ENCODE measurements at regions not wholly inside any gene's neighbourhood (a gene's known extent, or its start where the extent isn't known, plus 50 kb on each side); places are given as distances from the start of the nearest gene placed in this dataset.

DNA sequence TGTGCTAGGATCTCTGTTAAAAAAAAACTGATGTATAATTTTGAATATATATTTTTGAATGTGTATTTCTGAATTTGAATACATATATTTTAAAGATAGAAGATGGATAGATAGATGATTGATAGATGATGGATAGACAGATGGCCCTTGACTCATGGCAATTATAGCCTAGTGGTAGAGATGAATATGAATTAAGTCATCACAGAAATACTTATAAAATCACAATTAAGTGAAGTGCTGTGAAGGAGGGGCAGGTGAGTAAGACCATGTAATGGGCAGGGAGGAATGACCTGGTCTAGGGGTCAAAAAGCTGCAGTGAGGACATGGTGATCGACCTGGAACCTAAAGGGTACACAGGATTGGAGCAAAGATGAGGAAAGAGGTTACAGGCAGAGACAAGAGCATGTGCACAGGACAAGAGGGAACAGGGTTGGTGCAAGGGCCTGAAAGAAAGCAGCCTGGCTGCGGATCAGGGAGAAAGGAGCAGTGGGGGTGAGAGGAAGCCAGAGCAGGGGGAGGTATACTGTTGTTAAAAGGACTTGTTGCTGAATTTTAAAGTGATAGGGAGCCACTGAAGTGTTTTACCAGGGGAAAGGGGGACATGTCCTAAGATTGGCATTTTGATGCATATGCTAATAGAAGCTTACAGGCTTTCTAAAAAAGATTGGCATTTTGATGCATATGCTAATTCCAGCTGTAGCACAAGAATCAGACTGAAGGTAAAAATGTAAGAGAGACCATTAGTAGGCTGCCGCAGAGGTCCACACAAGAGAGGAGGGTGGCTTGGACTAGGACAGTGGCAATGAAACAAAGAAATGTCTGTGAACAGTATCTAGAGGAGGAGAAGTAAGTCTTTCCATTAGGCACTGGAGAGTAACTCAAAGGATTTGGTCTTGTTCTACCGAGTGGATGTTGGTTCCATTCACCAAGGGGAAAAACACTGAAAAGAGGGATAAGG, 527.8 kb downstream of the AGTPBP1 start:
- POLR2A ChIA-PET = no interaction called here
- H2AFZ ChIP-seq (ENCODE audit: low read depth, low read length) = no peak overlapping the region
- no peak overlapping the region for H3K4me3 ChIP-seq
- in situ Hi-C loops (cut with MboI) = no loop called here
- no peaks in the 10 kb centered on the region for H4K20me1 ChIP-seq (replicated peaks; ENCODE audit: control insufficient read depth, insufficient read depth, low read length)
- CTCF ChIA-PET (ENCODE audit: low intra/inter-chr PET ratio) = no interaction called here
- ATAC-seq = no peak
- H3K9ac ChIP-seq (ENCODE audit: insufficient read depth in 1 of 2, low read depth in 2 of 2, low read length in 2 of 2) = no peak overlapping the region
- H3K9me1 ChIP-seq (ENCODE audit: control insufficient read depth, insufficient read depth, low read length) = no peaks in the 10 kb centered on the region
- BruUV-seq (replicated peaks) = no TSS peak
- no peaks in the 10 kb centered on the region for H3K27me3 ChIP-seq (ENCODE audit: control insufficient read depth in 2 of 2, insufficient read depth in 2 of 2, low read length in 2 of 2)
- WGBS (ENCODE audit: insufficient coverage, low coverage, missing lambda C conversion rate) = 0% methylated on average over 4 of the region's 4 CpGs
- H3K36me3 ChIP-seq (ENCODE audit: control insufficient read depth, insufficient read depth, low read length) = no peaks in the 10 kb centered on the region
- intact Hi-C loops (cut with micrococcal nuclease) = no loop called here
- H3K4me1 ChIP-seq (replicated peaks in 1 of 2; ENCODE audit: control insufficient read depth in 2 of 2, insufficient read depth in 2 of 2, low read length in 2 of 2) = no peaks in the 10 kb centered on the region
- H3K79me2 ChIP-seq (ENCODE audit: control insufficient read depth, insufficient read depth, low read length) = no peaks in the 10 kb centered on the region
- H3K9me3 ChIP-seq (replicated peaks; ENCODE audit: control insufficient read depth, insufficient read depth, low read depth, low read length) = no peaks in the 10 kb centered on the region
- H3K4me2 ChIP-seq (ENCODE audit: insufficient read depth, low read length) = no peak overlapping the region
- DNase-seq (ENCODE audit: extremely low read depth in 1 of 4, low spot score in 3 of 4) = no peak
- no peak for FAIRE-seq
- no peak overlapping the region for H3K27ac ChIP-seq (ENCODE audit: extremely low read depth, low read depth, low read length)
- TF ChIP-seq SAFB2 (IDR thresholded peaks at IDR 0.05; ENCODE audit: borderline replicate concordance, low read depth, low read length, severe bottlenecking) (no peak), BMI1 (IDR thresholded peaks at IDR 0.05; ENCODE audit: low read length) (no peak), ZFP91 (CRISPR knock-in tag; IDR thresholded peaks at IDR 0.05) (no peak), MYC (IDR thresholded peaks at IDR 0.05; ENCODE audit: low read depth, low read length) (no peak), MYC (CRISPR knock-in tag; IDR thresholded peaks at IDR 0.05; ENCODE audit: borderline replicate concordance, low read depth) (no peak), TOE1 (IDR thresholded peaks at IDR 0.05; ENCODE audit: borderline replicate concordance) (no peak), TOE1 (CRISPR knock-in tag; IDR thresholded peaks at IDR 0.05; ENCODE audit: borderline replicate concordance, low read depth) (no peak), FOS (IDR thresholded peaks at IDR 0.05; ENCODE audit: extremely low read depth, insufficient read length) (no peak), BHLHE40 (IDR thresholded peaks at IDR 0.05; ENCODE audit: low read length) (no peak), ZNF512 (tag; IDR thresholded peaks at IDR 0.05) (no peak), HLTF (IDR thresholded peaks at IDR 0.05) (no peak), NKRF (IDR thresholded peaks at IDR 0.05; ENCODE audit: borderline replicate concordance) (no peak), ZC3H11A (IDR thresholded peaks at IDR 0.05; ENCODE audit: low read depth, low read length) (no peak)
- TF ChIP-seq, protein P1, sequence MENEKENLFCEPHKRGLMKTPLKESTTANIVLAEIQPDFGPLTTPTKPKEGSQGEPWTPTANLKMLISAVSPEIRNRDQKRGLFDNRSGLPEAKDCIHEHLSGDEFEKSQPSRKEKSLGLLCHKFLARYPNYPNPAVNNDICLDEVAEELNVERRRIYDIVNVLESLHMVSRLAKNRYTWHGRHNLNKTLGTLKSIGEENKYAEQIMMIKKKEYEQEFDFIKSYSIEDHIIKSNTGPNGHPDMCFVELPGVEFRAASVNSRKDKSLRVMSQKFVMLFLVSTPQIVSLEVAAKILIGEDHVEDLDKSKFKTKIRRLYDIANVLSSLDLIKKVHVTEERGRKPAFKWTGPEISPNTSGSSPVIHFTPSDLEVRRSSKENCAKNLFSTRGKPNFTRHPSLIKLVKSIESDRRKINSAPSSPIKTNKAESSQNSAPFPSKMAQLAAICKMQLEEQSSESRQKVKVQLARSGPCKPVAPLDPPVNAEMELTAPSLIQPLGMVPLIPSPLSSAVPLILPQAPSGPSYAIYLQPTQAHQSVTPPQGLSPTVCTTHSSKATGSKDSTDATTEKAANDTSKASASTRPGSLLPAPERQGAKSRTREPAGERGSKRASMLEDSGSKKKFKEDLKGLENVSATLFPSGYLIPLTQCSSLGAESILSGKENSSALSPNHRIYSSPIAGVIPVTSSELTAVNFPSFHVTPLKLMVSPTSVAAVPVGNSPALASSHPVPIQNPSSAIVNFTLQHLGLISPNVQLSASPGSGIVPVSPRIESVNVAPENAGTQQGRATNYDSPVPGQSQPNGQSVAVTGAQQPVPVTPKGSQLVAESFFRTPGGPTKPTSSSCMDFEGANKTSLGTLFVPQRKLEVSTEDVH (IDR thresholded peaks at IDR 0.05; ENCODE audit: low read depth, partially characterized antibody) = no peak
